ENCODE measurements at regions not wholly inside any gene's neighbourhood (a gene's known extent, or its start where the extent isn't known, plus 50 kb on each side); places are given as distances from the start of the nearest gene placed in this dataset.

DNA sequence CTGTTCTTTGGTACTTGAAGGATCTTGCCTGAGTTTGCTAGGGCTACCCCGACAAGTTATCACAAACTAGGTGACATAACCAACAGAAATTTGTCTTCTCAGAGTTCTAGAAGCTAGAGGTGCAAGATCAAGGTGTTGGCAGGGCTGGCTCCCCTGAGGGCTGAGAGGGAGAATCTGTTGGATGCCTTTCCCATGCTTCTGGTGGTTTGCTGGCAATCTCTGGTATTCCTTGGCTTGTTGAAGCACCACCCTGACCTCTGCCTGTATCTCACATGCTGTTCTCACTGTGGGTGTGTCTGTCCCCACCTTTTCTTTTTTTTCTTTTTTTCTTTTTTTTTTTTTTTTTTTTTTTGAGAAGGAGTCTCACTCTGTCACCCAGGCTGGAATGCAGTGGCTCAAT is 81.2 kb downstream of the VCPKMT start:
- 90 to 100% methylated on average over 1 of the region's 1 CpG for WGBS, 2 donors
- Histone ChIP-seq H3K27me3 (ENCODE audit: control insufficient read depth in 3 of 3, insufficient read depth in 3 of 3, low read length in 2 of 3) (no peaks in the 10 kb centered on the region), H3K36me3 (ENCODE audit: control insufficient read depth in 4 of 4, insufficient read depth in 4 of 4, low read length in 4 of 4) (no peaks in the 10 kb centered on the region), H3K4me3 (no peak overlapping the region), H3K4me1 (ENCODE audit: control insufficient read depth in 5 of 5, insufficient read depth in 5 of 5, low read length in 5 of 5) (no peaks in the 10 kb centered on the region), H3K9me3 (ENCODE audit: control insufficient read depth in 4 of 4, insufficient read depth in 3 of 4, low read length in 3 of 4) (no peaks in the 10 kb centered on the region), H3K9ac (ENCODE audit: insufficient read depth in 1 of 2, low read length in 2 of 2) (no peak overlapping the region), H3K27ac (ENCODE audit: low read depth in 1 of 2, low read length in 1 of 2) (no peak overlapping the region)
- no peak for DNase-seq
- TF ChIP-seq, protein P1, sequence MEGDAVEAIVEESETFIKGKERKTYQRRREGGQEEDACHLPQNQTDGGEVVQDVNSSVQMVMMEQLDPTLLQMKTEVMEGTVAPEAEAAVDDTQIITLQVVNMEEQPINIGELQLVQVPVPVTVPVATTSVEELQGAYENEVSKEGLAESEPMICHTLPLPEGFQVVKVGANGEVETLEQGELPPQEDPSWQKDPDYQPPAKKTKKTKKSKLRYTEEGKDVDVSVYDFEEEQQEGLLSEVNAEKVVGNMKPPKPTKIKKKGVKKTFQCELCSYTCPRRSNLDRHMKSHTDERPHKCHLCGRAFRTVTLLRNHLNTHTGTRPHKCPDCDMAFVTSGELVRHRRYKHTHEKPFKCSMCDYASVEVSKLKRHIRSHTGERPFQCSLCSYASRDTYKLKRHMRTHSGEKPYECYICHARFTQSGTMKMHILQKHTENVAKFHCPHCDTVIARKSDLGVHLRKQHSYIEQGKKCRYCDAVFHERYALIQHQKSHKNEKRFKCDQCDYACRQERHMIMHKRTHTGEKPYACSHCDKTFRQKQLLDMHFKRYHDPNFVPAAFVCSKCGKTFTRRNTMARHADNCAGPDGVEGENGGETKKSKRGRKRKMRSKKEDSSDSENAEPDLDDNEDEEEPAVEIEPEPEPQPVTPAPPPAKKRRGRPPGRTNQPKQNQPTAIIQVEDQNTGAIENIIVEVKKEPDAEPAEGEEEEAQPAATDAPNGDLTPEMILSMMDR (IDR thresholded peaks at IDR 0.05; ENCODE audit: control extremely low read depth, extremely low read depth) = no peak
- ATAC-seq (ENCODE audit: insufficient read depth, low FRiP score) = no peak

DNA sequence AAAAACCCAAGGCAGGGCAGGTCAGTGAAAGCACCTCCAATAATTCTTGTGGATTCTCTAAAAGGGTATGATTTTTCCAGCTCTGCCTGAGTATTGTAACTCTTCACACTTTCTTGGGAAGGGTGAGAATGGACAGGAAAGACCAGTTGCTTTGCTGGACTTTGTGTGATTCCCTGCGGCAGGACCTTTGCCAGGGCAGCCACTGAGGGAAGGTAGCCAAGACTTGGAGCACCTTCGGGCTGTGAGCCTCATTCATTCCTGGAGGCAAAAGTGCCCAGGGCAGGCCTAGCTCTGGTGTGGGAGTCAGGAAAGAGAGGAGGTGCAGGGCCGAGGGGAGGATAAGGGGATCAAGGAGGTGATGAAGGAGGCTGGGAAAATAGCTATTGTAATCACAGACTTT is 80.2 kb downstream of the VCPKMT start:
- DNase-seq (no peak), ATAC-seq (ENCODE audit: insufficient read depth, low FRiP score) (no peak)
- no peak overlapping the region for H3K27ac ChIP-seq (ENCODE audit: low read depth in 1 of 2, low read length in 1 of 2)
- H3K4me3 ChIP-seq = no peak overlapping the region
- H3K9ac ChIP-seq (ENCODE audit: insufficient read depth in 1 of 2, low read length in 2 of 2) = no peak overlapping the region
- H3K36me3 ChIP-seq (ENCODE audit: control insufficient read depth in 4 of 4, insufficient read depth in 4 of 4, low read length in 4 of 4) = no peaks in the 10 kb centered on the region
- H3K9me3 ChIP-seq (ENCODE audit: control insufficient read depth in 4 of 4, insufficient read depth in 3 of 4, low read length in 3 of 4) = no peaks in the 10 kb centered on the region
- H3K27me3 ChIP-seq (ENCODE audit: control insufficient read depth in 3 of 3, insufficient read depth in 3 of 3, low read length in 2 of 3) = no peaks in the 10 kb centered on the region
- TF ChIP-seq, protein P1 (IDR thresholded peaks at IDR 0.05; ENCODE audit: control extremely low read depth, extremely low read depth) = no peak
- H3K4me1 ChIP-seq (ENCODE audit: control insufficient read depth in 5 of 5, insufficient read depth in 5 of 5, low read length in 5 of 5) = peaks cover 0 to 5% (median 0%) of the 10 kb centered on the region in 5 donors
- 79 to 95% methylated on average over 3 of the region's 3 CpGs for WGBS, 2 donors

DNA sequence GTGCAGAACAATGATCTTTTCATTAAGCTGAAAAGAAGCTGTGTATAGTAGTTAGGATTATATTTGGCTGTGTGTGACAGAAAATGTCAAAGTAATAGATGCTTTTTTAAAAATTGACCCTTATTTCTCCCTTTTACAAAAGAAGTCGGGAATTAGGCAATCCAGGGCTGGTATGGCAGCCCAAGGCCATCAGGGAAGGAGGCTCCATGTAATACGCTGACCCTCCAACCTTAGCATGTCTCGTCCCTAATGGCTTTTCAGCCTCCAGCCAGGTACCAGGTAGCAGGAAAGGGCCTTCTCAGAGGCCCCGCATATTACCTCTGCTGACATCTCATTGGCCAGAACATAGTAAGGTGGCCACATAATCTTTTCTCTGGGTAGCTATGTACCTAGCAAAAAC is 79.7 kb downstream of the VCPKMT start:
- no peak overlapping the region for H3K27ac ChIP-seq (ENCODE audit: low read depth in 1 of 2, low read length in 1 of 2)
- TF ChIP-seq, protein P1 (IDR thresholded peaks at IDR 0.05; ENCODE audit: control extremely low read depth, extremely low read depth) = no peak
- no peak overlapping the region for H3K9ac ChIP-seq (ENCODE audit: insufficient read depth in 1 of 2, low read length in 2 of 2)
- H3K4me1 ChIP-seq (ENCODE audit: control insufficient read depth in 5 of 5, insufficient read depth in 5 of 5, low read length in 5 of 5) = peaks cover 0 to 5% (median 0%) of the 10 kb centered on the region in 5 donors
- DNase-seq (no peak), ATAC-seq (ENCODE audit: insufficient read depth, low FRiP score) (no peak)
- no peaks in the 10 kb centered on the region for H3K27me3 ChIP-seq (ENCODE audit: control insufficient read depth in 3 of 3, insufficient read depth in 3 of 3, low read length in 2 of 3)
- H3K9me3 ChIP-seq (ENCODE audit: control insufficient read depth in 4 of 4, insufficient read depth in 3 of 4, low read length in 3 of 4) = no peaks in the 10 kb centered on the region
- WGBS, 2 donors = 94 to 95% methylated on average over 4 of the region's 4 CpGs
- no peaks in the 10 kb centered on the region for H3K36me3 ChIP-seq (ENCODE audit: control insufficient read depth in 4 of 4, insufficient read depth in 4 of 4, low read length in 4 of 4)
- H3K4me3 ChIP-seq = no peak overlapping the region

DNA sequence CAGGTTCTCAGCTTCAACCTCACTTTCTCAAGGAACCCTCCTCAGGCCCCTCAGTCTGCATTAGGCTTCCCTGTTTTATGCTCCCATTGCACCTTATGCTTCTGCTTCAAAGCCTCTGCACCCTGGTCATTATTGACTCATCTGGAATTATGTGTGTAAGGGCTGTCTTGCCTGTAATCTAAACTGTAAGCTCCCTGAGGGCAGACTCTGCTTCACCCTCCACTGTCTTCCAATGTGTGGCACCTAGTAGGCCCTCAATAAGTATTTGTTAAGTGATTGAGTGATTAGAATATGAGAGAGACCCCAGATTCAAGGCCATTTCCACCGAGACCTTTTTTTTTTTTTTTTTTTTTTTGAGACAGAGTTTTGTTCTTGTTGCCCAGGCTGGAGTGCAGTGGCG is 79.1 kb downstream of the VCPKMT start:
- H3K27ac ChIP-seq (ENCODE audit: low read depth in 1 of 2, low read length in 1 of 2) = no peak overlapping the region
- 100% methylated on average over 2 of the region's 2 CpGs for WGBS, 2 donors
- H3K27me3 ChIP-seq (ENCODE audit: control insufficient read depth in 3 of 3, insufficient read depth in 3 of 3, low read length in 2 of 3) = no peaks in the 10 kb centered on the region
- no peak overlapping the region for H3K4me3 ChIP-seq
- no peak for ATAC-seq (ENCODE audit: insufficient read depth, low FRiP score)
- H3K9ac ChIP-seq (ENCODE audit: insufficient read depth in 1 of 2, low read length in 2 of 2) = no peak overlapping the region
- DNase-seq = no peak
- H3K4me1 ChIP-seq (ENCODE audit: control insufficient read depth in 5 of 5, insufficient read depth in 5 of 5, low read length in 5 of 5) = peaks cover 0 to 5% (median 0%) of the 10 kb centered on the region in 5 donors
- H3K9me3 ChIP-seq (ENCODE audit: control insufficient read depth in 4 of 4, insufficient read depth in 3 of 4, low read length in 3 of 4) = no peaks in the 10 kb centered on the region
- TF ChIP-seq, protein P1 (IDR thresholded peaks at IDR 0.05; ENCODE audit: control extremely low read depth, extremely low read depth) = no peak
- no peaks in the 10 kb centered on the region for H3K36me3 ChIP-seq (ENCODE audit: control insufficient read depth in 4 of 4, insufficient read depth in 4 of 4, low read length in 4 of 4)
